Ascending aorta (tissue), 2 donors: ENCODE measurements at regions not wholly inside any gene's neighbourhood (a gene's known extent, or its start where the extent isn't known, plus 50 kb on each side); places are given as distances from the start of the nearest gene placed in this dataset.

Experiments
- DNase-seq, 2 donors: peaks; one replicate each; pipeline ENCODE4 v3.0.0-alpha.2; 2019; ENCODE audit warnings: low spot score in 2 of 2
- H3K27ac ChIP-seq, 2 donors: fragments of 200-600 bp; sonication (generic); one replicate each; pipeline ENCODE4 v1.5.1; 2016 to 2017; ENCODE audit warnings: mild to moderate bottlenecking in 1 of 2
- H3K27me3 ChIP-seq: fragments of 200-600 bp; sonication (generic); one replicate; pipeline ENCODE4 v1.5.1; 2017
- H3K36me3 ChIP-seq, 2 donors: fragments of 200-600 bp; sonication (generic); one replicate each; pipeline ENCODE4 v1.5.1; 2016
- H3K4me1 ChIP-seq, 2 donors: fragments of 200-600 bp; sonication (generic); one replicate each; pipeline ENCODE4 v1.5.1; 2016 to 2017; ENCODE audit warnings: mild to moderate bottlenecking in 1 of 2
- H3K4me3 ChIP-seq, 2 donors: fragments of 200-600 bp; sonication (generic); one replicate each; pipeline ENCODE4 v1.5.1; 2016 to 2017; ENCODE audit warnings: mild to moderate bottlenecking in 1 of 2
- H3K9me3 ChIP-seq, 2 donors: fragments of 200-600 bp; sonication (generic); one replicate each; pipeline ENCODE4 v1.5.1; 2016
- CTCF ChIP-seq, 3 experiments: fragments of 200-600 bp in 2 of 3; fragments of 450-650 bp in 1 of 3; sonication (generic) in 2 of 3; IDR thresholded peaks; one replicate each; pipeline ENCODE4 v1.5.1; 2016 to 2019; ENCODE audit warnings: antibody characterized with exemption in 3 of 3, mild to moderate bottlenecking in 1 of 3, moderate library complexity in 1 of 3
- intact Hi-C: fragments of 100-400 bp; cut with DNase I; formaldehyde crosslinking; loops from one replicate; pipeline ENCODE4 v1.15.1; 2023

- DNase-seq, result peak in 1 of 2 donors; percentile 84
- no peak overlapping the region for H3K4me3 ChIP-seq
- peaks cover 0 to 9% of the 10 kb centered on the region in 2 donors for H3K4me1 ChIP-seq
- intact Hi-C loops, result loop anchor here (1.0 to 10.0 kb wide), 7 partner anchors 35 to 569 kb away; no protein-coding TSS in a partner anchor
- peak overlapping the region; percentile 13 to 32 for H3K27ac ChIP-seq
- peak; percentile 59 to 80 (median 76) for TF ChIP-seq CTCF (IDR thresholded peaks at IDR 0.05)
- H3K27me3 ChIP-seq, result no peaks in the 10 kb centered on the region
- H3K9me3 ChIP-seq, result no peaks in the 10 kb centered on the region
- no peaks in the 10 kb centered on the region for H3K36me3 ChIP-seq
Measured at GRCh38 chr12:127677537-127678131, 589.3 kb upstream of the TMEM132C start.

DNA sequence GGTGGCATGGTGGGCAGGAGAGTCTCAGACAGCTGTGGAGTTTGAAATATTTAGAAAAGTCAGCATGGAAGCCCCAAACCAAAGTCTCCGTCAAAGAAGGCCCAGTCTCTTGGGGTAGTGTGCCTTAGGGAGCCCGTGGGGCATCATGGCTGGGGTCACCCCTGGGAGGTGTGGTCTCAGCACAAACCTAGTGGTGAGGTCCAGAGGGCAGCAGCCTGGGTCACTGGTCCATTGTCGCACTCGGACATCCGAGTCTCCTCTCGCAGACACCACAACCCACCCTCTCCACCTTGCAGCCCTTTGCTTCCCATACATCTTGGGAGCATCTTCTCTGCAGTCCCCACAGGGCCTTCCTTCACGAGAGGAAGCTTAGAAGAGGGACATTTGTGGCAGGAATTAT, 588.0 kb upstream of the TMEM132C start:
- Histone ChIP-seq H3K4me3 (no peak overlapping the region), H3K27me3 (no peaks in the 10 kb centered on the region), H3K9me3 (no peaks in the 10 kb centered on the region), H3K4me1 (peaks cover 0 to 9% of the 10 kb centered on the region in 2 donors), H3K36me3 (no peaks in the 10 kb centered on the region), H3K27ac (no peak overlapping the region)
- intact Hi-C loops, result loop anchor here (5.0 to 10.0 kb wide), 5 partner anchors 37 to 397 kb away; no protein-coding TSS in a partner anchor
- no peak for TF ChIP-seq CTCF (IDR thresholded peaks at IDR 0.05)
- DNase-seq, result no peak

GRCh38 chr12:127680516-127680915, 586.5 kb upstream of the TMEM132C start:
- no peak overlapping the region for H3K27ac ChIP-seq
- no peak for DNase-seq
- peaks cover 0 to 9% of the 10 kb centered on the region in 2 donors for H3K4me1 ChIP-seq
- H3K9me3 ChIP-seq, result no peaks in the 10 kb centered on the region
- H3K36me3 ChIP-seq, result no peaks in the 10 kb centered on the region
- no peak for TF ChIP-seq CTCF (IDR thresholded peaks at IDR 0.05)
- intact Hi-C loops, result no loop called here
- no peaks in the 10 kb centered on the region for H3K27me3 ChIP-seq
- H3K4me3 ChIP-seq, result no peak overlapping the region

- Histone ChIP-seq H3K9me3 (no peaks in the 10 kb centered on the region), H3K4me1 (peaks cover 0 to 9% of the 10 kb centered on the region in 2 donors), H3K4me3 (no peak overlapping the region), H3K27me3 (no peaks in the 10 kb centered on the region), H3K27ac (no peak overlapping the region), H3K36me3 (no peaks in the 10 kb centered on the region)
- intact Hi-C loops, result no loop called here
- TF ChIP-seq CTCF (IDR thresholded peaks at IDR 0.05), result no peak
- DNase-seq, result no peak
Measured at GRCh38 chr12:127681151-127681754, 585.7 kb upstream of the TMEM132C start.

DNA sequence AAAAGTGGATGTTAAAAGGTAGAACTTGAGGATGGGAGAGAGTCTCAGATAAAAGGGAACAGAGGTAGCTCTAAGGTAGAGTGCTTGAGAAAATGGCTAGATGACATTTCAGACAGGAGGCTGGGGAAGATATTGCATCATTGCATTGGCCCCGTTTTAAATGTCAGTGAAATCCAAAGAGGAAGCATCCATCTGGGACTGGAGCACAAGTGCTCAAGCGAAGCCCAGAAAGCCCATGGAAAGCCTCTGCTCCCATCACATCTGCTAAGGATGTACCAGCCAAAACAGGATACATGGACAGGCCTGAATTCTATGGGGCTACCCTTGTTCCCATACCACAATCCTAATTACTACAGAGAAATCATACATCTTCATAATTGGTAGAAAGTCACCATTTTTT, 581.5 kb upstream of the TMEM132C start:
- H3K4me3 ChIP-seq, result no peak overlapping the region
- no peak for TF ChIP-seq CTCF (IDR thresholded peaks at IDR 0.05)
- no peaks in the 10 kb centered on the region for H3K36me3 ChIP-seq
- no peaks in the 10 kb centered on the region for H3K4me1 ChIP-seq
- no peaks in the 10 kb centered on the region for H3K9me3 ChIP-seq
- intact Hi-C loops, result no loop called here
- no peak overlapping the region for H3K27ac ChIP-seq
- DNase-seq, result no peak
- H3K27me3 ChIP-seq, result no peaks in the 10 kb centered on the region
